Ovary (tissue), 7 donors: ENCODE measurements at regions not wholly inside any gene's neighbourhood (a gene's known extent, or its start where the extent isn't known, plus 50 kb on each side); places are given as distances from the start of the nearest gene placed in this dataset.
"Not testable (repeated sequence)": the region's sequence is repeated elsewhere in the genome, so short reads cannot be mapped to it uniquely, and the experiment has no call there.

Experiments
- DNase-seq, 5 donors: peaks; one replicate each; pipeline ENCODE4 v3.0.0-alpha.2; 2019 to 2020
- H3K27ac ChIP-seq, 2 donors: fragments of 200-600 bp; one replicate each; pipeline versions ENCODE4 v1.5.1 to v1.8.0; 2019 to 2022
- H3K27me3 ChIP-seq: fragments of 200-600 bp; one replicate; pipeline ENCODE4 v1.8.0; 2022
- H3K36me3 ChIP-seq: fragments of 200-600 bp; sonication (generic); one replicate; pipeline ENCODE4 v1.5.1; 2019
- H3K4me1 ChIP-seq: one replicate; pipeline ENCODE4 v1.8.1; 2013; ENCODE audit warnings: mild to moderate bottlenecking, moderate library complexity; ENCODE audit not compliant: insufficient read depth
- H3K4me3 ChIP-seq: fragments of 200-600 bp; sonication (generic); one replicate; pipeline ENCODE4 v1.5.1; 2017
- H3K9me3 ChIP-seq, 2 donors: fragments of 200-600 bp in 1 of 2; sonication (generic) in 1 of 2; one replicate each; pipeline versions ENCODE4 v1.5.1 to v1.8.1; 2013 to 2019; ENCODE audit warnings: mild to moderate bottlenecking in 1 of 2, moderate library complexity in 1 of 2
- EP300 ChIP-seq: sonication (generic); formaldehyde crosslinking; IDR thresholded peaks from one replicate; pipeline ENCODE4 v1.6.1; 2017; ENCODE audit warnings: antibody characterized with exemption
- POLR2A ChIP-seq: fragments of 450-650 bp; IDR thresholded peaks from one replicate; pipeline ENCODE4 v1.6.1; 2017; ENCODE audit warnings: antibody characterized with exemption, mild to moderate bottlenecking, moderate library complexity
- WGBS, 3 donors: extraction: QIAGEN DNeasy Blood & Tissue Kit in 1 of 3; methylation state at CpG; one replicate each; pipeline versions ENCODE4 v1.1.5 to v1.1.7; 2013 to 2017; 5-methylcytosine and 5-hydroxymethylcytosine counted together
- intact Hi-C, 4 donors: fragments of 100-400 bp; cut with DNase I; formaldehyde crosslinking; loops; one replicate each; pipeline versions ENCODE4 v1.11.0 to v1.15.1; 2022 to 2023
- TF ChIP-seq, protein P1 (sequence below), 3 donors: fragments of 450-650 bp in 2 of 3; fragments of 200-600 bp in 1 of 3; IDR thresholded peaks; one replicate each; pipeline versions ENCODE4 v1.5.1 to v1.8.0; 2016 to 2022; ENCODE audit warnings: antibody characterized with exemption in 3 of 3, mild to moderate bottlenecking in 1 of 3
- donor health status: DM: no; HTN: no; CAD: no; lungs with moderate emphysema.
- donor health status: DM: no; HTN: no; CAD: no.
- donor health status: Bipolar disorder and iron deficiency.
- donor health status: DM: no; HTN: no; CAD: no.
- donor health status: DM: yes; HTN: yes; CAD: no.

DNA sequence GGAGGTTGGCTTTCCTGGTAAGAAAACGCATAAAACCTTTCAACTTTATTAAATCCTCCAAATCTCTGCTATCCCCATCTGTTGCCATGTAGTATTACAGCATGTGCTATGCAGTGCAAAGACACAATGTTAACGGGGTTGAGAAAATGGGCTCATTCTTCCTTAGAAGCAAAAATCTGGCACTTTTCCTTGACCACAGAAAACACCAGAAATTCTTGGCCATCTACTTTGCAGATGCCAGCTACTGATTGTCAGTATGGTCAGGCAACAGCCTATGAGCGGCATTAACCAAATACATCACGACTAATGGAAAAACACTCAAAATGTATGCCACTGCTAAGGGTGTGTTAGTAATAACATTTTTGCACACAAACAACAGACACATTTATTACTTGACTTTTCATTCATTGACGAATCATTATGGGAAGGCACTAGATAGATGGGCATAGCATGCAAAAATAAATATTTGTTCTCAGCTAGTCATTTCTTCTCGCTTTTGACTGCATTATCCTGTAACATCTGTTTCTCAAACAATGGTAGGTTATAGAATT, 65.2 kb upstream of the CRIM1 start:
- intact Hi-C loops = no loop called here
- no peaks in the 10 kb centered on the region for H3K4me1 ChIP-seq
- H3K4me3 ChIP-seq = no peak overlapping the region
- no peaks in the 10 kb centered on the region for H3K36me3 ChIP-seq
- DNase-seq = no peak
- H3K27ac ChIP-seq = no peak overlapping the region
- H3K9me3 ChIP-seq = no peaks in the 10 kb centered on the region
- TF ChIP-seq EP300 = no peak
- TF ChIP-seq POLR2A = no peak
- TF ChIP-seq, protein P1, sequence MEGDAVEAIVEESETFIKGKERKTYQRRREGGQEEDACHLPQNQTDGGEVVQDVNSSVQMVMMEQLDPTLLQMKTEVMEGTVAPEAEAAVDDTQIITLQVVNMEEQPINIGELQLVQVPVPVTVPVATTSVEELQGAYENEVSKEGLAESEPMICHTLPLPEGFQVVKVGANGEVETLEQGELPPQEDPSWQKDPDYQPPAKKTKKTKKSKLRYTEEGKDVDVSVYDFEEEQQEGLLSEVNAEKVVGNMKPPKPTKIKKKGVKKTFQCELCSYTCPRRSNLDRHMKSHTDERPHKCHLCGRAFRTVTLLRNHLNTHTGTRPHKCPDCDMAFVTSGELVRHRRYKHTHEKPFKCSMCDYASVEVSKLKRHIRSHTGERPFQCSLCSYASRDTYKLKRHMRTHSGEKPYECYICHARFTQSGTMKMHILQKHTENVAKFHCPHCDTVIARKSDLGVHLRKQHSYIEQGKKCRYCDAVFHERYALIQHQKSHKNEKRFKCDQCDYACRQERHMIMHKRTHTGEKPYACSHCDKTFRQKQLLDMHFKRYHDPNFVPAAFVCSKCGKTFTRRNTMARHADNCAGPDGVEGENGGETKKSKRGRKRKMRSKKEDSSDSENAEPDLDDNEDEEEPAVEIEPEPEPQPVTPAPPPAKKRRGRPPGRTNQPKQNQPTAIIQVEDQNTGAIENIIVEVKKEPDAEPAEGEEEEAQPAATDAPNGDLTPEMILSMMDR (IDR thresholded peaks at IDR 0.05) = no peak
- no peaks in the 10 kb centered on the region for H3K27me3 ChIP-seq
- 66 to 80% (median 76%) methylated on average over 6 of the region's 6 CpGs for WGBS, 3 donors

DNA sequence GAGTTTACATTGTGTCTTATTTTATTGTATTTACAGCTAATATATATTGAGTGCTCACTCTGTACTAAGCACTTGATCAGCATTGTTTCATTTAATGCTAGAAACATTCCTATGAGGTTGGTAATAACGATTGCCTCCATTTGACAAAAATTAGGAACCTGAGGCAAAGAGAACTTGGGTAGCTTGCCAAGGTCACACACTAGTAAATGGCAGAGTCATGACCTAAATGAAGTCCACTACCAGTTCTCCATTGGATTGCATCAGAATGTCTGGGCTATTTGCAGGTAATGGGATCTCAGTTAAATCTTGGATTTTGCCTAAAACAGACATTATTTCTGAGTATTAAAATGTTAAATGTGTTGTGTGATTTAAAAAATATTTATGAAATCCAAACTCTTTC, 65.8 kb upstream of the CRIM1 start:
- intact Hi-C loops = no loop called here
- TF ChIP-seq, protein P1 (IDR thresholded peaks at IDR 0.05) = no peak
- TF ChIP-seq EP300 = no peak
- no peak for TF ChIP-seq POLR2A
- H3K4me3 ChIP-seq = no peak overlapping the region
- DNase-seq = no peak
- H3K36me3 ChIP-seq = no peaks in the 10 kb centered on the region
- H3K4me1 ChIP-seq = no peaks in the 10 kb centered on the region
- no peak overlapping the region for H3K27ac ChIP-seq
- WGBS, 3 donors = 82 to 91% (median 83%) methylated on average over 1 of the region's 1 CpG
- H3K9me3 ChIP-seq = no peaks in the 10 kb centered on the region
- no peaks in the 10 kb centered on the region for H3K27me3 ChIP-seq

DNA sequence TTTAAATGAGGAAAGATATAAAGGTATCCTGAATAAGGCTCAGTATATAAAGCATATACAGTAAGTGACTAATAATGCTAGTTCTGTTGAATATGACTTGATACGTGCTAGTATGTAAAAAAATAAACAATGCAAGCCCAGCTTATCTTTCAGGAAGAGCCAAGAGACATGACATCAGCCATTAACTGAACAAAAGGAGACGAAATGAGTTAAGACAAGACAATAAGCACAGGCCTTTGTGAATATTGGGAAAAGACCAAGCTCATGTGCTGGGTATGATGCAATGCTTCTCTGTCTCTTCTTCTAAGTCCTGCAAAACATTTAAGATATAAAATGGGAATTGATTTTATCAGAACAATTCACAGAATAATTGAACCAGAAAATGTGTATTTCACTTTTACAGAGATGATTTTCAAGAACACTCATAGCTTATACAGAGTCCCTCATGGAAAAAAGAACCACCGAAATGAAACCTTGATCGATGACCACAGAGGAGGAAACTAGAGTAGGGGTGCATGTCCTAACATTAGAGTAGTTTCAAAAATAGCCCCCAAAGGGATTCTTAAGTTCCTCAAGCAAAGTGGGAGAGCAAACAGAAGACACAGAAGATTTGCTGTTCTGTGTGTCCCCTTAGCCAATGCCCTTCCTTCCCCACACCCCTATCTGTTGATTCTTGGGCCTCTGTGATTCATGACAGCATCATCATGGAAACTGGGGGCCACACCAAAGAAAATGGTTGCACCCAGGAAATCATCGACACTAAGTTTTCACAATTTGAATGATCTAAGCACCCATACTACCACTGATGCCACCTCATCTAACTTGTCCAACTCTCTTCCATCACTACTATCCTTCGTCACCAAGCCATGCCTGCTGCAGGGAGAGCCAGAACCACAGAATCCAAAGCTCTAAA, 68.0 kb upstream of the CRIM1 start:
- 76 to 83% (median 78%) methylated on average over 6 of the region's 6 CpGs for WGBS, 3 donors
- intact Hi-C loops = no loop called here

DNA sequence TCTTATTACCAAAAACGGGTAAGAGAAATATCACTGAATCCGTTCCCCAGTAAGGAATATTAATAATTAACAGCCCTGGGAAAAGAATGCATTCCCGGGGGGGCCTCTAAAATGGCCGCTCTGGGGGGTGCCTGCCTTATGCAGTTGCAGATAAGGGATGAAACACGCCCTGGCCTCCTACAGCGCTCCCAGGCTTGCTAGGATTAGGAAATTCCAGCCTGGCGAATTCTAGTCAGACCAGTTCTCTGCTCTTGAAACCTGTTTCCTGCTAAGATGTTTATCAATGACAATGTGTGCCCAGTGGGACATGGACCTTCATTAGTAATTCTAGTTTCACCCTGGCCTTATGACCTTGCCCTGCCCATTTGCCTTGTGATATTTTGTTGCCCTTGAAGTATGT, 76.1 kb upstream of the CRIM1 start:
- DNase-seq, intact Hi-C loops: not testable (repeated sequence)
- 78 to 89% (median 79%) methylated on average over 7 of the region's 7 CpGs for WGBS, 3 donors

More for the DNA sequence above, 68.0 kb upstream of the CRIM1 start:
- Histone ChIP-seq H3K27me3 (no peaks in the 10 kb centered on the region), H3K4me3 (no peak overlapping the region), H3K36me3 (no peaks in the 10 kb centered on the region), H3K4me1 (no peaks in the 10 kb centered on the region), H3K27ac (no peak overlapping the region), H3K9me3 (no peaks in the 10 kb centered on the region)
- no peak for TF ChIP-seq EP300
- TF ChIP-seq, protein P1 (IDR thresholded peaks at IDR 0.05) = no peak
- TF ChIP-seq POLR2A = no peak
- DNase-seq = no peak

More for the DNA sequence above, 76.1 kb upstream of the CRIM1 start:
- H3K4me1 ChIP-seq, H3K4me3 ChIP-seq, H3K27ac ChIP-seq, H3K27me3 ChIP-seq, H3K9me3 ChIP-seq, H3K36me3 ChIP-seq: not testable (repeated sequence)
